Type B pancreatic cell (in vitro differentiated cells): ENCODE measurements at regions not wholly inside any gene's neighbourhood (a gene's known extent, or its start where the extent isn't known, plus 50 kb on each side); places are given as distances from the start of the nearest gene placed in this dataset.
A peak's percentile ranks its signal among the peaks of the same experiment; 100 is the strongest.

Experiments
- DNase-seq: peaks from one replicate; pipeline ENCODE4 v3.0.0; 2021; ENCODE audit warnings: mixed read lengths; ENCODE audit not compliant: unreplicated experiment; ENCODE audit errors: extremely low spot score
- H3K27ac Mint-ChIP-seq: 2 replicates; pipeline ENCODE4 v1.8.0; 2021; ENCODE audit warnings: mild to moderate bottlenecking, mixed read lengths
- H3K27me3 Mint-ChIP-seq: 2 replicates; pipeline ENCODE4 v1.8.0; 2021; ENCODE audit warnings: mixed read lengths
- H3K36me3 Mint-ChIP-seq: 2 replicates; pipeline ENCODE4 v1.8.0; 2021; ENCODE audit warnings: mixed read lengths
- H3K4me1 Mint-ChIP-seq: one replicate; pipeline ENCODE4 v1.8.0; 2021; ENCODE audit warnings: mixed read lengths; ENCODE audit not compliant: unreplicated experiment
- H3K4me3 Mint-ChIP-seq: 2 replicates; pipeline ENCODE4 v1.8.0; 2021; ENCODE audit warnings: mild to moderate bottlenecking, mixed read lengths
- H3K9me3 Mint-ChIP-seq: 2 replicates; pipeline ENCODE4 v1.8.0; 2021; ENCODE audit warnings: mixed read lengths
- CTCF ChIP-seq: fragments of 200-600 bp; sonication (generic); conservative IDR thresholded peaks from 2 replicates; pipeline ENCODE4 v1.5.0; 2021; ENCODE audit warnings: antibody characterized with exemption, mild to moderate bottlenecking

GRCh38 chr9:80811003-80811402 is 878.3 kb downstream of the TLE1 start:
- H3K4me3 Mint-ChIP-seq, result no peak overlapping the region
- no peak overlapping the region for H3K27ac Mint-ChIP-seq
- no peaks in the 10 kb centered on the region for H3K27me3 Mint-ChIP-seq
- TF ChIP-seq CTCF, result no peak
- no peaks in the 10 kb centered on the region for H3K36me3 Mint-ChIP-seq
- no peaks in the 10 kb centered on the region for H3K9me3 Mint-ChIP-seq
- no peak for DNase-seq
- peaks cover 8% of the 10 kb centered on the region for H3K4me1 Mint-ChIP-seq

- Mint-ChIP-seq H3K27me3 (no peaks in the 10 kb centered on the region), H3K36me3 (no peaks in the 10 kb centered on the region), H3K9me3 (no peaks in the 10 kb centered on the region), H3K27ac (no peak overlapping the region), H3K4me1 (peaks cover 4% of the 10 kb centered on the region), H3K4me3 (no peak overlapping the region)
- DNase-seq, result no peak
- no peak for TF ChIP-seq CTCF
These were observed 882.7 kb downstream of the TLE1 start for GRCh38 chr9:80806671-80807070.

GRCh38 chr9:80804873-80805272 is 884.5 kb downstream of the TLE1 start:
- no peak for DNase-seq
- no peaks in the 10 kb centered on the region for H3K27me3 Mint-ChIP-seq

GRCh38 chr9:80797831-80798688 is 891.3 kb downstream of the TLE1 start:
- Mint-ChIP-seq H3K36me3 (no peaks in the 10 kb centered on the region), H3K9me3 (peaks cover 5% of the 10 kb centered on the region), H3K27me3 (peaks cover 8% of the 10 kb centered on the region), H3K4me1 (peaks cover 33% of the 10 kb centered on the region), H3K27ac (peak overlapping the region; percentile 71), H3K4me3 (peak overlapping the region; percentile 15)
- no peak for TF ChIP-seq CTCF
- no peak for DNase-seq

More at GRCh38 chr9:80804873-80805272, 884.5 kb downstream of the TLE1 start:
- Mint-ChIP-seq H3K36me3 (no peaks in the 10 kb centered on the region), H3K4me1 (no peaks in the 10 kb centered on the region), H3K4me3 (no peak overlapping the region), H3K9me3 (no peaks in the 10 kb centered on the region), H3K27ac (no peak overlapping the region)
- TF ChIP-seq CTCF, result no peak

GRCh38 chr9:80797101-80797829 is 892.1 kb downstream of the TLE1 start:
- no peak for DNase-seq
- Mint-ChIP-seq H3K4me1 (peaks cover 33% of the 10 kb centered on the region), H3K36me3 (no peaks in the 10 kb centered on the region), H3K27me3 (peaks cover 8% of the 10 kb centered on the region), H3K4me3 (peak overlapping the region; percentile 15), H3K27ac (peak overlapping the region; percentile 71), H3K9me3 (peaks cover 5% of the 10 kb centered on the region)
- TF ChIP-seq CTCF, result no peak
